CD4-positive, alpha-beta T cell treated with Interleukin-6 for 4 hours (primary cell): ENCODE measurements at regions not wholly inside any gene's neighbourhood (a gene's known extent, or its start where the extent isn't known, plus 50 kb on each side); places are given as distances from the start of the nearest gene placed in this dataset.

Experiments used
- DNase-seq: peaks from one replicate; pipeline ENCODE4 v3.0.0-alpha.2; 2020; ENCODE audit warnings: mixed read lengths

- no peak for DNase-seq
Measured at GRCh38 chr2:18503376-18504228, 56.9 kb downstream of the RDH14 start.

DNA sequence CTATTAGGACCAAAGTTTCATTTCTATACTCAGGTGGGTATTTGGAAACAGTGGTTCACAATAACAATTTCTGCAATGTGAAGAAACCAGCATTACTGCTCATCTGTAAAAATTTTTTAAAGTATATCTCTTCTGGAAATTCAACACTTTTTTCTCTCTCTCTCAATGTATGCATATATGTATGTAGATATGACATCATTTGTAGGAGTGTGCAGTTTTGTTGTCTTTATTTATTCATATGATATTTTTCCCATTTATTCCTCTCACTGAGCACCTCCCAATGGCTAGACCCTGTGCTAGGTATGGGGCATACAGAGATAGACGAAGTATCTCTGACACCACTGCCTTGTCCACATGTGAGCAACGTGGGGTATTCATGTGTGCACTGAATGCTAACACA lies 58.3 kb downstream of the RDH14 start:
- DNase-seq: no peak

DNA sequence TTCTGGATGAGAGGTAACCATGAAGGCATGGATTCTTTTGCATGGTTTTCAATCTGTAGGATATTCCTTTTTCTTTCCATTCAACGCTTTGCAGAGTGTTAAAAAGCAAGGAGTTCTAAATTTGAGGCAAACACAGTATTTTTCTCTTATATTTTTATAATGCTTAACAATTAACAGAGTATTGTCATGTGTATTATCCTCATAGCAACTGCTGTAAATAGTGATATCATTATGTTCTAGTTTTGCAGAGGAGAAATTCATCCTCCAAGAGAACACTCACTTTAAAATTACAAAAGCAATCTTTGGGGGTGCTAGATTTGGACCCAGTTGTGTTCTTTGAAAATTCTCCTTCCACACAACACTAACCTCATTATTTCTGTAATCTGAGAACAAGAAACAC lies 58.7 kb downstream of the RDH14 start:
- no peak for DNase-seq

- DNase-seq: no peak
Measured at GRCh38 chr2:18501156-18501555, 59.3 kb downstream of the RDH14 start.

DNA sequence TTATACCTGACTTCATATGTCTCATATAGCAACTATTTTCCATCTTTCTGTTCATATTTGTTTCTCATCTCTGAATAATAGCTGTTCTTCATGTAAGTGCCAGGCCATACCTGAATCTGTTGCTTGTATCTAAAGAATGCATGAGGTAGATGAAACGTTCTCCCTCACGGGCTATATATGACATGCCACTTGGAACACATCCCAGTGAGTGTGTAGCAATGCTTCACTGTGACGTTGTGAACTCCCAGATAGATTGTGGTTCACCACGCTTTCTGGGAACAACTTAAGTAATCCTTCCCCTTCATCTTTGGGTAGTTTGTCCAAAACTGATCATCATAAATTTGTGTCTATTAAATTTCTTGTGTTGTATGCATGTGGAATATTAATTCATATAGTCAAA lies 60.1 kb downstream of the RDH14 start:
- no peak for DNase-seq

GRCh38 chr2:18498531-18498930 lies 61.9 kb downstream of the RDH14 start:
- DNase-seq: no peak

DNA sequence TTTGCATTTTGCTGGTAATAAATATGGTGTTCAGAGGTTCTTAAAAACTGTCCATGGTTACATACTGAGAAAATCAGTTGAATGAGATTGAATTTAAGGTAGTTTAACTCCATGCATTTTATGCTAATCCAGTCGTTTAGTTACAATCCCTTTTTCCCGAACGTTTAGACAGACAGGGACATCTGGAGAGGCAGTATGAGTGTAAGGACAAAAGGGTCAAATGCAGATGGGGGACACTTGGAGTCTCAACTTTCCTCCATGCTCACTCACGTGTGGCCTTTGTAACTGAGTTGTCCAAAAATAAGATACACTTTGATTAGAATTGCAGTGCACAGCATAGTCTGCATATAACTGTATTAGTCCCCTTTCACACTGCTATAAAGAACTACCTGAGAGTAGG lies 63.9 kb downstream of the RDH14 start:
- DNase-seq: no peak

- DNase-seq: no peak
Measured at GRCh38 chr2:18495058-18495457, 65.4 kb downstream of the RDH14 start.

- DNase-seq: no peak
Measured at GRCh38 chr2:18492721-18493120, 67.7 kb downstream of the RDH14 start.

GRCh38 chr2:18491577-18491976 lies 68.9 kb downstream of the RDH14 start:
- no peak for DNase-seq

DNA sequence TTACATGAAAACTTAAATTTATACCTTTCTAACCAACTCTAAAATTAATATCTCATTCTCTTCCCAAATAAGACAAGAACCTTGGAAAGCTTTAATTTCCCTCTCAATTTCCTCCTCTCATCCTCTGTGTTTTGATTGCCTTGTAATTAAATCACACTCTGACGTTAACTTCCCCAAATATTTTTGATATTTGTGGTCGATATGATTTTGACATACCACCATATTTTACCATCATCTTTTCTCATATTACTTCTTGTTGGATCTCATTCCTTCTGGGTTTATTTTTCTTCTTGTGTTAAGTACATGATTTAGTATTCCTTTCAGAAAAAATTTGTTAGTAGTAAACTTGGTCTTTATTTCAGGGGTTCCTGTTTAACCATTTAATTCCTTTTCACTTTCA lies 69.6 kb downstream of the RDH14 start:
- no peak for DNase-seq

GRCh38 chr2:18487106-18487913 lies 73.1 kb downstream of the RDH14 start:
- no peak for DNase-seq

DNA sequence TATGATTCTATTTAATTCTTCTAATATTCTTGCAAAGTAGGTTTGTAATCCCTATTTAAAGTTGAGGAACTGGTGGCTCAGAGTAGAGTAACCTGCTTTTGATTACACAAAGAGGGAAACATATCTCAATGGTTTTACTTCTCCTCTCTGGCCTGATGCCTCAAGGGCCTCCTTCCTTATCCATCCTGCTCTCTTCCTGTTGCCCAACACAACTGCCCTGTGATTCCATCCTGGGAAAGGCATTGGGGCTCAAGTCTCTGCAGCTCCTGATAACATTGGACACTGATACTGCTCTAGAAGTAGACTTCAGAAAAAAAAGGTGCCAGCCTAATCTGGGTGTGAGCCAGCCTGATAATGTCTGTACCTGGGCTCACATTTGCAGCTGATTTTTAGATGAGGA lies 75.8 kb downstream of the RDH14 start:
- DNase-seq: no peak

DNA sequence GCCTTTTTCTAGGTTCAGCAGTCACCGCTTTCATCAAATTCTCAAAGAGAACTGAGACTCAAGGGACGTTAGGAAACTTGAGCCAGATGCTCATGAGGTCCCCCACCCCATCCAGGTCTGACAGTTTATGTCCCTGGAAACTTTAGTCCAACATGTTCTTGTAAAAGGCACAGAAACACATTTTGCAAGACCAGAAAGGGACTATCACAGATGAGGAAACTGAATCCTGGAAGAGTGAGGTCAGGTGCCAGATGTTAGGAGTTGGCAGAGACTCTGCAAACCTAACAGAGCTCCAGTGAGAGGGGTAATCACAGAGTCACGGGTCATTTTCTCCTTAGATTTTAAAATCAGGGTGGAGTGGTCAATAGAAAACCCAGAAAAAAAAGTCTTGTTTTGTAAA lies 76.6 kb downstream of the RDH14 start:
- no peak for DNase-seq

GRCh38 chr2:18482666-18483065 lies 77.8 kb downstream of the RDH14 start:
- no peak for DNase-seq

DNA sequence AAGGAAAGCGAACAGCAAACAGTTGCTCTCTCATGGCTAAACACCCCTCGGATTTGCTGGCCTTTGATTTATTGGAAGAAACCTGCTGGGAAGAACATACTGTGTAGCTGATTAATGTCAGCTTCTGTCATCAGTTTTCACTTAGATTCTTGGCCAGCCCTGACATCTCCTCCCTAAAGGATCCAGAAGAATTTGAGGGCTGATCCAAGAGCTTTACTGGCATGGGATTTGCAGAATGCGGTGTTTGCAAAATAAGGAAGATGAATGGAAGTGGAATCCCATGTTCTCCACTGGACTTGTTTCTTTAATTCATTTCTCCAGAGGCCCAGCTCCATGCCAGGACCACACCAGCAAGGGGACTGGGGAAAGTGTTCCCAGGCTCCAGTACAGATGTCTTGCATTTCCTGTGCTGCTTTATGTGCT lies 80.5 kb downstream of the RDH14 start:
- no peak for DNase-seq

- no peak for DNase-seq
Measured at GRCh38 chr2:18477293-18477692, 83.2 kb downstream of the RDH14 start.

DNA sequence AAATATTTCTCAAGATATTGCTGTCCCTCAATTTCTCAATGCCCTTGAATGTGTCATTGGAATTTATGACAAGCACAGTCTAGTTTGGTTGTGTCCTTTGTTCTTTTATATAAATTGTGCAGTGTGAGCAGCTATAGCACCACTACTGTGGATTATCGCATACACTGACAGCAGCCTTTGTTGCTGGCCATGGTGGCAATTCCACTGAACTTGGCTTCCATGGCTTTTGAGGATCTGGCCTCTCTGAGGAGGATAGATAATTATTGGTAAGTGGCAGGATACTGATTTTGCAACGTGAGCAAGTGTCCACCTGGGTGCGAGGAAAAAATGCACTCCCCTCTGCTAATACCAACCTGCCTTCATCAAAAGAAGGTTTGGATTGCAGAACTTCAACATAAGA lies 84.0 kb downstream of the RDH14 start:
- no peak for DNase-seq

GRCh38 chr2:18475884-18476283 lies 84.6 kb downstream of the RDH14 start:
- no peak for DNase-seq

DNA sequence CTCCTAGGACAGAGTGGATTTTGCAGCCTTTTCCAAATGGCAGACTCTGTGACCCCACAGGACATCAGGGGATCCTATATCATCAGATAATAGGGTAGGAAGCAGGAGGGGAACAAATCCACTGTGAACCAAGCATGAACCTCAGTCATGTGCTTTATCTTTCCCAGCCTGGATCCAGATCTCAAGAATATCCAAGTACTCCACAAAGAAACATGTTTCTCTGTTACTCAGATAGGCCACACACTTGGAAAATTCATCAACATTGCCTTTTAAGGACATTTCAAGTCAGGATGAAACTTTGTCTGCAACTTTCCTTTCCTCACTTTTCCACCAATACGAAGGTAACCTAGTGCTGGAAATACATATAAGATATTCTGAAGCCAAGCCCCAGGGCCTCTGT lies 85.8 kb downstream of the RDH14 start:
- no peak for DNase-seq

DNA sequence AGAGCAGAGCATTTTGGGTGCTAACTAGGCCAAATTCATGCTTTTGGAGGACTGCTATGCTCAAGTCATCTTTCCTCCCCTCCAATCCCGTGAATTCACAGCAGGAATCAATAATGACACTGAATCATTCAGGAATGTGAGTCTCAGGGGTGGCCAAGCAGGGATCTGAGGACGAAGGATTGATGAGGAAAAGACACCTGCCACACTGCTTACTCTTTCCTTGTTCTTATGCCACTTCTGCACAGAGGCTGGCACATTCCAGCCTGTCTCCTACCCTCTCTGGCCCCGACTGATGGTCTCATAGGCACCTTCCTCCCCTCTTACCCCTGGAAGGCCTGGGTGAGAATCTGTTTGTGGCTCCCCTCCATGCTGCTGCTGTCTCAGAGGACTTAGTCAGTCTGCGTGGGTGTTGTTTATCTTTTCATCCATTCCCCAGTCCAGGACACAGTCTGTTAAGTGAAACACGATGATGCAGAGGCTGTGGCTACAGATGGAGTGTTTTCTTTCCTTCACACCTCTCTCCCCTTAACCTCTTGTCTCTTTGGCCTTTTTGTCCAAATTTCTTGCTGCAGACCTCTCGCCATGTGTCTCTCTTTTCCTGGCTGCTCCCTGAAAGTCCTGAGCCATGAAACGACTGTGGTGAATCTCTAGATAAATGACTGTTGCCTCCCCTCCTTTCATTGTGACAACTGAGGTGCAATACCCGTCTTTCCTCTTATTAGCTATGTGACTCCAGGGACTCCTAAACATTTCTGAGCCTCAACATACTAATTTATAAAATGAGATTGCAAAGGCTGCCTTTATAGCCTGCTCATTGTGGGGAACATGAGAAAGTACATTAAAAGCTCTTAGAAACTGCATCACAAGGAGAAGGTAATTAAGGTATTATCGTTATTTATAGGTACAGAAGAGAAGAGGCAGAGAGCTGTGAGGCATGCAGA lies 86.9 kb downstream of the RDH14 start:
- DNase-seq: no peak

GRCh38 chr2:18467749-18468360 lies 92.6 kb downstream of the RDH14 start:
- no peak for DNase-seq

GRCh38 chr2:18465979-18466378 lies 94.5 kb downstream of the RDH14 start:
- no peak for DNase-seq
